ENCODE measurements at regions not wholly inside any gene's neighbourhood (a gene's known extent, or its start where the extent isn't known, plus 50 kb on each side); places are given as distances from the start of the nearest gene placed in this dataset.

DNA sequence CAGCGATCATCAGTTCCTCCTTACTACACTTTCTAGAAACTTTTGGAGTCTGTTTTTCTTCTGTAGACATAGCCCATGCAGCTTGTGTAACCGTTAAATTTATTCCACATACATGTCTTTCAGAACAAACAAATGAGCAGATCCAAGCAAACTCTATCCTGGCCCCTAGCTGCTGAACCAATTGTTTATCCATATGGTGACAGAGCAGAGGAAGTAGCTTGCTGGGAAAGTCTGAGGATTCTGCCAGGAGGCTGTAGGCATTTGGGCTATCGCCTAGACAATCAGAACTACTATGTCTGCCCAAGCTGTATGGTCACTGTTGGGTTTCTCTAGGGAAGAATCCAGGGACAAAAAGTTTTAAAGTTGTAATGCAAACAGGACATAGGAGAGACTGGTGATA lies 343.7 kb downstream of the SPRY2 start:
- no peak overlapping the region for H3K9ac ChIP-seq (ENCODE audit: extremely low read depth, low read length, poor library complexity, severe bottlenecking)
- no peaks in the 10 kb centered on the region for H3K4me1 ChIP-seq (ENCODE audit: control insufficient read depth, insufficient read depth, low read length)
- WGBS, 2 experiments (ENCODE audit: insufficient coverage in 1 of 2, insufficient read length in 1 of 2) = 62 to 100% methylated on average over 2 to 3 of the region's 3 CpGs
- no peaks in the 10 kb centered on the region for H3K9me3 ChIP-seq (ENCODE audit: control insufficient read depth, low read length)
- Mint-ChIP-seq H3K36me3 (ENCODE audit: low read depth) (no peaks in the 10 kb centered on the region), H3K4me1 (peaks cover 23% of the 10 kb centered on the region), H3K27ac (no peak overlapping the region), H3K9me3 (no peaks in the 10 kb centered on the region), H3K27me3 (ENCODE audit: insufficient read depth) (no peaks in the 10 kb centered on the region), H3K4me3 (no peak overlapping the region)
- TF ChIP-seq CTCF (conservative IDR thresholded peaks at IDR 0.05) = no peak
- no peak overlapping the region for H3K27ac ChIP-seq (ENCODE audit: low read depth, low read length)
- H3K4me3 ChIP-seq (ENCODE audit: low read length) = no peak overlapping the region
- H3K36me3 ChIP-seq (ENCODE audit: control insufficient read depth, insufficient read depth, low read length) = no peaks in the 10 kb centered on the region
- no peaks in the 10 kb centered on the region for H3K27me3 ChIP-seq (ENCODE audit: control insufficient read depth, insufficient read depth, low read length, poor library complexity, severe bottlenecking)
- DNase-seq = no peak

DNA sequence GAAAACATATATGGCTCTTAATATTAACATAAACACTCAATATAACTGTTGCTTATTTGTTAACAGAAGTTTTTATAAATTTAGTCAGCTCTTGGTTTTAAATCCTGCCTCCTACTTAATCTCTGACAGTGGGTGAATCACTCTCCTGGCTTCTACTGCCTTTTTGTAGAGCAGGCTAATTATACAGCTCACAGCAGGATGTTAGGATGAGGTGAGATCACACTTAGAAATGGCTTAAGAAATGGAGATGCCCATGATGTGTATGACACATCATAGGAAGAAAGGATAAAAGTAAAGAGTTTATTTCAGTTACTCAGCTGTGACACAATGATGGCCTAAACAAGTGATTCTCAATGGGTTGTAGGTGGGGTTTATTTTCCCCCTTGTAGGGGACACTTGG lies 345.6 kb downstream of the SPRY2 start:
- Mint-ChIP-seq H3K4me3 (no peak overlapping the region), H3K27me3 (ENCODE audit: insufficient read depth) (peaks cover 4% of the 10 kb centered on the region), H3K36me3 (ENCODE audit: low read depth) (no peaks in the 10 kb centered on the region), H3K9me3 (no peaks in the 10 kb centered on the region), H3K27ac (peak overlapping the region; percentile 10), H3K4me1 (peaks cover 23% of the 10 kb centered on the region)
- Histone ChIP-seq H3K36me3 (ENCODE audit: control insufficient read depth, insufficient read depth, low read length) (no peaks in the 10 kb centered on the region), H3K9me3 (ENCODE audit: control insufficient read depth, low read length) (no peaks in the 10 kb centered on the region), H3K4me1 (ENCODE audit: control insufficient read depth, insufficient read depth, low read length) (peaks cover 3% of the 10 kb centered on the region), H3K27me3 (ENCODE audit: control insufficient read depth, insufficient read depth, low read length, poor library complexity, severe bottlenecking) (peaks cover 7% of the 10 kb centered on the region), H3K4me3 (ENCODE audit: low read length) (no peak overlapping the region), H3K27ac (ENCODE audit: low read depth, low read length) (no peak overlapping the region), H3K9ac (ENCODE audit: extremely low read depth, low read length, poor library complexity, severe bottlenecking) (no peak overlapping the region)
- TF ChIP-seq CTCF (conservative IDR thresholded peaks at IDR 0.05) = no peak
- DNase-seq = no peak

DNA sequence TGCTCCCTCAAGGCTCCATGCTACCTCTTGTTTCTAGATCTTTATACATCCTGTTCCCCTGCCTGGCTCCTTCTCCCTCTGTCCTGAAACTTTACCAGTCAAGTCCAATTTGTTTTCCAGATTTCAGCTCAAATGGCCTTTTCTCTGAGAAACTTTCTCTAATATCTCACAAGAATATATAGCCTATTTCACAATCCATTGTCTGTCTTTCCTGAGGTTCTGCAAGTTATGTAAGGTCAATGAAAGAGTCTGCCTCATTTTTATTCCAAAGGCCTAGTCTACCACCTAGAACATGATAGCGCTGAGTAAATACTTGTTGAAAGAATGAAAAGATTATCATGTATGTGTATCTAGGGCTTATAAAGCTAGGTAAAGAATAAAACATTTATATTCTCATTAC lies 348.8 kb downstream of the SPRY2 start:
- TF ChIP-seq CTCF (conservative IDR thresholded peaks at IDR 0.05) = no peak

More for the DNA sequence above, 348.8 kb downstream of the SPRY2 start:
- H3K4me1 Mint-ChIP-seq = peaks cover 24% of the 10 kb centered on the region
- no peak overlapping the region for H3K4me3 Mint-ChIP-seq
- no peak overlapping the region for H3K9ac ChIP-seq (ENCODE audit: extremely low read depth, low read length, poor library complexity, severe bottlenecking)
- no peak overlapping the region for H3K27ac Mint-ChIP-seq
- no peak overlapping the region for H3K4me3 ChIP-seq (ENCODE audit: low read length)
- H3K4me1 ChIP-seq (ENCODE audit: control insufficient read depth, insufficient read depth, low read length) = peaks cover 3% of the 10 kb centered on the region
- no peak for DNase-seq
- H3K9me3 Mint-ChIP-seq = no peaks in the 10 kb centered on the region
- H3K27me3 ChIP-seq (ENCODE audit: control insufficient read depth, insufficient read depth, low read length, poor library complexity, severe bottlenecking) = peaks cover 7% of the 10 kb centered on the region
- H3K9me3 ChIP-seq (ENCODE audit: control insufficient read depth, low read length) = no peaks in the 10 kb centered on the region
- no peaks in the 10 kb centered on the region for H3K36me3 Mint-ChIP-seq (ENCODE audit: low read depth)
- no peak overlapping the region for H3K27ac ChIP-seq (ENCODE audit: low read depth, low read length)
- 100% methylated on average over 1 of the region's 1 CpG; no CpG with 5 or more reads in 1 of the 2 experiments for WGBS, 2 experiments (ENCODE audit: insufficient coverage in 1 of 2, insufficient read length in 1 of 2)
- no peaks in the 10 kb centered on the region for H3K36me3 ChIP-seq (ENCODE audit: control insufficient read depth, insufficient read depth, low read length)
- H3K27me3 Mint-ChIP-seq (ENCODE audit: insufficient read depth) = peaks cover 8% of the 10 kb centered on the region
